HG02973 (cell line): ENCODE measurements at regions not wholly inside any gene's neighbourhood (a gene's known extent, or its start where the extent isn't known, plus 50 kb on each side); places are given as distances from the start of the nearest gene placed in this dataset.
"Not testable (repeated sequence)": the region's sequence is repeated elsewhere in the genome, so short reads cannot be mapped to it uniquely, and the experiment has no call there.

Source experiments
- ATAC-seq: cut with Tn5 transposase; IDR thresholded peaks from one replicate; pipeline ENCODE4 v1.9.1; 2021; ENCODE audit warnings: moderate library complexity; ENCODE audit not compliant: unreplicated experiment

DNA sequence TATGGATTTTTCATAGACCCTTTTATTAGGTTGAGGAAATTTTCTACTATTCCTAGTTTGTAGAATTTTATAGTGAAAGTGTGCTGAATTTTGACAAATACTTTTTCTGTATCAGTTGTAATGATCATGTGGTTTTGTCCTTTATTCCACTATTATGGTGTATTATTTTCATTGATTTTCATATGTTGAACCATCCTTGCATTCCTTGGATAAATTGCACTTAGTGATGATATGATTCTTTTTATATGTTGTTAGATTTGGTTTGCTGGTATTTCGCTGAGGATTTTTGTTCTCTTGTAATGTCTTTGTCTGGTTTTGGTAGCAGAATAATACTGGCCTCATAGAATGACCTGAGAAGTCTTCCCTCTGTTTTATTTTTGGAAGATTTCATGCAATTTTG, 140.6 kb upstream of the CDK6 start:
- no peak for ATAC-seq

DNA sequence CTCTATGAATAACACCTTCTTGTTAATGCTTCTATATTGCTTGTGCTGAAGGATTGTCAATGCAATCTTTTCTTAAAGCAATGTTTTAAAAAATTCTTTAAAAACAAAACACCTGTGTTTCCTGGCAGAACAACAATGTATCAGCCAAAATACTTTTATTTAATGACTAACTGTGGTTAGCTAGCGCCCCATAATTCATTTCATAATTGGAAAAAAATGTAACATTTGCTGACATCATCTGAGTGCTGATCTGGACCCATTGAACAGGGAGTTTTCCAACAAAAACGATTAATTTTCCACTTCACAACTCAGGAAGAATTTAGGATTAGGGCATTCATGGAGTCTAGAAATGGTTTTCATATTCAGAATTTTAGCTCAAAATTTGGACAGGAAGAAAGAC, 137.6 kb upstream of the CDK6 start:
- ATAC-seq: no peak

DNA sequence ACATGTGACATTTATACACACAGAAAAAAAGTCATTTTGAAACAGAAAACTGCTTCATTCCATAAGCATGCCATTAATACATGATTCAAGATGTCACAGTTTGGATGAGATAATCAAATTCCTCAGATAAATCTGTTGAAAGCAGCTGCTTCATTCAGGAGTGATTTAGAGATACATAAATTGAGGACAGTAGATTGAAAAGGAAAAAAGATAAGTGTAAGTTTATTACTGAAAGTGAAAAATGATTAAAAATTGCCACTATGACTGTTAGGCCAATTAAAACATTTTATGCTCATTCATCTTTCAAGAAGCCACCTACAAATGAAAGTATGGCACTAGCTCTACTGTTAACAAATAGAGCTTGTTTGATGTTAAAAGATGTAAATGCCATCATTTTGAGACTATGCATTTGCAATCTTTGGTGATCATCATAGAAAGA, 136.9 kb upstream of the CDK6 start:
- no peak for ATAC-seq

DNA sequence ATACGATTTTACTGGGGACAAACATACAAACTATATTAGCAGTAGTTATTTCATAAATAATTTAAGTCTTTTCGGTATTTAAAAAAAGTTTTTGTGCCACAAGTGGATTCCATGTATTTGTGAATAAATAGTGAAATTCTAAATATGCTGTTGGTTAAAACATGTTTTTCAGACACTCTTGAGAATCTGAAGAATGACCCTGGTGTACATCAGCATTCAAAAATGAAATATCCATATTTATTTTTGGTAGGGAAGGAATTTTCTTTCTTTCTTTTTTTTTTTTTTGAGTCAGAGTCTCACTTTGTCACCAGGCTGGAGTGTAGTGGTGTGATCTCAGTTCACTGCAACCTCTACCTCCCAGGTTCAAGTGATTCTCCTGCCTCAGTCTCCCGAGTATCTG, 136.1 kb upstream of the CDK6 start:
- no peak for ATAC-seq

DNA sequence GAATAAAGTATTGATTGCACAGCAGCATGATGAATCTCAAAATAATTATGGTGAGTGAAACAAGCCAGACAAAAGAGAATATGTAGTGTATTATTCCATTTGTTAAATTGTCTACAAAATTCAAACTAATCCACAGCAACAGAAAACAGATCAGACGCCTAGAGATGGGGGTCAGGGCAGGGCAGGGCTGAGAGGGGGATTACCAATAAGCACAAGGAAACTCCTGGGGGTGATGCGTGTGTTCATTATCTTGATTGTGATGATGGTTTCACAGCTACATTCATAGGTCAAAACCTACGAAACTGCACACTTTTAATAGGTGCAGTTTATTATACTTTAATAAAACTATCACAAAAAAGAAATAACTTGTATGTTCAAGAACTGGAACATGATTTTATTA, 132.7 kb upstream of the CDK6 start:
- no peak for ATAC-seq

DNA sequence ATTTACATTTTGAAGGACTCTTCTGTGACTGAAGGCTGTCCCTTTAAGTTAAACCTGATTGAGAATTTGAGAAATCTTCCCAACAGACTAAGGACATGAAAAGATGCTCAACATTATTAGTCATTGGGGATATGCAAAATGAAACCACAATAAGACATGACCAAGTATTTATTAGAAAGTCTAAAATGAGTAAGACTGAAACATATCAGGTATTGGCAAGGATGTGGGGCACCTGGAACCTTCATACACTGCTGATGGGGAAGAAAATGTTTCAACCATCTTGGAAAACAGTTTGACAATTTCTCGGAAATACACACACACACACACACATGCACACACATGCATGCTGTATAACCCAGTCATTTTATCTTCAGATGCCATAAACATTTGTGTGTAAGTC, 132.1 kb upstream of the CDK6 start:
- ATAC-seq: peak; percentile 51

DNA sequence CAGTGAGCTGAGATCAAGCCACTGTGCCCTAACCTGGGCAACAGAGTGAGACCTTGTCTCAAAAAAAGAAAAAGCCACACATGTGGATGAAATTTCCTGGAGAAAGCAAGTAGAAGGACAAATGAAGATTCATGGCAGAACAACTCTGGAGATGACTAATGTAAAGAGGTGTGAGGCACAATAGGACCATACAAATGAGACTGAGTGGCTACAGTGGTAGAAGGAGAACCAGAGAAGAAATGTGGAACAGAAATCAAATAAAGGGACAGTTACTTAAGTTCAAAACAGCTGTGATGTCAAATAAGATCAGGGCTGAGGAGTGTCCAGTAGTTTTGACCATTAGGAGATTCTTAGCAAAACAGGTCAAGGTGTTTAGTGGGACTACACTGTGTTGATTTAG, 130.9 kb upstream of the CDK6 start:
- ATAC-seq: no peak

DNA sequence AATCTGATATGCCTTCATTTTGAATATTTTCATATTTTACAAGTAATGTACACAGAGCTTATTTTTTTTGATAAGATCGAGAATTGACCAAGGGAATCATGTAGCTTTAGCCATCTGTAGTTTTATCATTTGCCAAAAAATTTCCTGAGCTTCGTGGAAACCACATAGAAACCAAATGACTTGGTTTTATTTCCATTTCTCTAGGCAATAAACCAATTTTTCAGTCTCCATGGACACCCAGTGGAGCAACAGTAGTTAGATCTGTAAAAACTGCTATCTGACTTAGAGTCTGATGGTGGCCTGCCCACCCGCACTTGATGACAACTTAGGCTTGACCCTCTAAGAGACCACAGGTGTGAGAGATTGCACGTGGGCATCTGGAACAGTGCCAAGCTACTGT, 127.8 kb upstream of the CDK6 start:
- no peak for ATAC-seq

DNA sequence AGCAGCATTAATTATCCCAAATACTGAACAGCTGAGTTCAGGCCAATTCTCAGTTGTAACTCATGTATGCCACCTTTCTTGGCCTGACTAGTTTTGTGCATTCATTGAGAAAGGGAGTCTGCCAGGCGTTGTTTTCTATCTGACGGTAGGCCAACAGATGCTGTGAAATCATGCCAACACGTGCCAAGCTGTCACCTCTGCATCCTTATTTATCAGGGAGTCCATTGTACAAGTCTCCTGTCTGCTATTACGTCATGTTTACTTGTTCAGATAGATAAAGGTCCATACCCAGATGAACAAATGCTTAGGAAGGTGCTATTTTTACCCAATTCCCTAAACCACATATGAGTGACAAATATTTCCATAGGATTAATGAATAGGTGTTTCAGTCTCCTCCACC, 127.2 kb upstream of the CDK6 start:
- ATAC-seq: no peak

DNA sequence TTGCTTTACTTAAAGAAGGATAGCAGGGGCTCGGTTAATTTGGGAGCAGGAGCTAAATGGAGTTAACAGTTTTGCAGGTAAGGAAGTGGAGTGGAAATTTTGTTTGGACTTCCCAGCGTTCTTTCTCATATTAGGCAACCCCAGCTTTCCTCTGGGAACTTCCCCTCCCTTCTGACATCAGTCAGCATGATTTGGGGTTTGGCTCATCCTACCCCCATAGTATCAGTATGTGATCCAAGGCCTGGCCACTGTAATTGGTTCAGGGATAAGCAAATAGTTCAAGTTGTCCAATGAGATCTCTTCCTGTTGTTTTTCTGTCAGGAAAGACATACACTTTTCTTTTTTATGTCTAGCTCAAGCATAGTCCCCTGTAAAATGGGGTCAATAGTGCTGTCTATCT, 125.6 kb upstream of the CDK6 start:
- ATAC-seq: no peak

DNA sequence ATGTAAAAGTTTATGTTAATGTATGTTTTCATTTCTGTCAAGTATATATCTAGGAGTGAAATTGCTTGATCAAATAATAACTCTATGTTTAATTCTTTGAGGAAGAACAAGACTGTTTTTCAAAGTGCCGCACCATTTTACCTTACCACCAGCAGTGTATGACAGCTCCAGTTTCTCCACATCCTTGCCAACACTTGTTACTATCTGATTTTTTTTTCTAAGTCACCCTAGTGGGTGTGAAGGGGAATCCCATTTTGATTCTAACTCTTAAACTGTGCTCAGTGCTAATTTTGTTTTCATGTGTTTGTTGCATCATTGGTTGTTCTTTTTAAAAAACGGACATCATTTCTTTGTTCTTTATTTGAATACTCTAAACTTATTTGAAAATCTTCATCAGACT, 120.2 kb upstream of the CDK6 start:
- no peak for ATAC-seq

DNA sequence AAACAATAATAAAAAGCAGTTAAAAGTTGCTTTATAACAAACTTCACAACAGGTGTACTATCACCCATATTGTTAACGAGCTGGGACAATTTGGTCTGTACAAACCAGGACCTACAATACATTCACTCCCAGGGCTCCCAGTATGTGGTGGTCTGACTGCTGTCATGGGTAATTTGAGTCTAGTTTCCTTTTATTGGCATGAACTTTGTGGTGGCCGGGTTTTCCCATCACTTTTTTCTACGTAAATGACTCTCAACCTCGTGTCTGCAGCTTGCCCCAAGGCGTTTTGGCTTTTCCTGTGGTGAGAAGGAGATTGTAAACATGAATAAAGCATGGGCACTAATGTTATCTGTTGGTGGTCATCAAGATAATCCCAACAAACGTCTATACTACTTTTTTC, 118.7 kb upstream of the CDK6 start:
- ATAC-seq: no peak

DNA sequence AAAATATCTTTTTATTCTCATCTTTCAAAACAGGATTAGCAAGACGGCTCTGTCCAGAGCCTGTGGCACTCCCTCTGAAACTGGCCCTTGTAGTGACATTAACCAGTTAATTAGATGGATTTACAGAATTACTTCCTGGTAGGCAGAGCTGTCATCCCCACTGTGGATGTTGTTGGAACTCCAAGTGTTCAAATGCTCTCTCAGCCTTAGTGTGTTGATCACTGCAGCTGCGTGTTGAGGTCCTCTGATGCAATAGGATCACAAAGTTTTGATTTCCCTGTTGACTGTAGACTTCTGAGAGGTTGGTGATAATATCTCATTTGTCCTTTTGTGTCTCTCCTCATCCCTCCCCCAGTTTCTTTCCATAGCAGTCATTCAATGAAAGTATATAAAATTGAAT, 117.3 kb upstream of the CDK6 start:
- ATAC-seq: no peak

DNA sequence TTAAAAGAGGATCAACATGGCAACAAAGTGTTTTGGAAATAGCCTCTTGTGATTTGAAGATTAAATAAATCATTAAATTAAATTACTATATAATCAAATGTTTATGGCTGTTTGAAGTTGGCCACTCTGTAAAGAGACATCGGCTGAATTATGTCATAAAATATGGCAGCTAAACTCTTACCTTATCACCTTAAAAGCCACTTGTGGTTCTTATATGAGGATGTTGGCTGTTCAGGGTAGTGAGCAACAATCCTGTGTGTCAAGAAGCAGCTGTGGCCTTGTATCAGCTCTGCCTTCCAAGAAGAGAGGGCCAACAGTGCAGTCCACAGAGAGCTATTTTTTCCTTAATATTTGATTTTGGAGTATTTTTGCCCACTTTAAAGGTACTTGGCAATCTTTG, 113.4 kb upstream of the CDK6 start:
- ATAC-seq: no peak

DNA sequence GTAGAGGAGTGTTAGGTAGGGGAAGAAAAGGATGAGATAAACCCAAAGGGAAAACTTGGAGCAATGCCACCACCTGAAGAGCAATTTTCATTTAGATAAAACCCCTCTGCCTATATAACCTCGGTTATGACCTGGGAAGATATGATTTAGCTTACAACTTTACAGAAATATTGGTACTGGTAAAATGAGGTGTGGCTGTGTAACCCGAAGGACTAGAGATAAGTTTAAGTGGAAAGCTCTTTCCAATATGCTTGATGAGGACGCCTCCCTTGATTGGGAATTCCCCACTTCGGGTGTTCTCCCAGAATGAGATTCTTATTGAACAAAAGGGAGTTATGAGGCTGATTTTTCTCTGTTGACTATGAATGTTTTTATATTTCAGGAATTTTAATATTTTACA, 109.5 kb upstream of the CDK6 start:
- ATAC-seq: no peak

DNA sequence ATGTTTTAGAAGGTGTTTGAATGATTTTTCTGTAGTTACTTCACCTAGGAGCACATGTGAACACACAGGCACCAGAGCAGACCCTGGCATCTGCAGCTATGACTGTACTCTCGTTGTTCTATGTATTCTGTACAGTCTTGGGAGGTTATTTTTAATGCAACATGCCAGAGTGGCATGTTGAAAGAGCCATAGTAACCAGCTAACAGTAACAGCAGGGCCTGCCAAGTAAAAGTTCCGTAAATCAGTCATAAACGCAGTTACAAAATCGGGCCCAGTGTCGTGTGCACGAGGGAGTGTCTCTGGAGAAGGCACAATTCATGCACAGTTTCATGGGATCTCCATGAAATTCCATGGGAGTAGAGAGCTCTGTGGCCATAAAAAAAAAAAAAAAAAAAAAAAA, 108.3 kb upstream of the CDK6 start:
- ATAC-seq: no peak

DNA sequence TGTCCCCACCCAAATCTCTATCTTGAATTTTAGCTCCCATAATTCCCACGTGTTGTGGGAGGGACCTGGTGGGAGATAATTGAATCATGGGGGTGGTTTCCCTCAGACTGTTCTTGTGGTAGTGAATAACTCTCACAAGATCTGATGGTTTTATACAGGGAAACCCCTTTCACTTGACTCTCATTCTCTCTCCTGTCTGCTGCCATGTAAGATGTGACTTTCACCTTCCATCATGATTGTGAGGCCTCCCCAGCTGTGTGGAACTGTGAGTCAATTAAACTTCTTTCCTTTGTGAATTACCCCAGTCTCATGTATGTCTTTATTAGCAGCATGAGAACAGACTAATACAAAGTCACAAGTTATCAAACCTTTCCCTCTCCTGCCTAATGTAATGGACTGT, 106.3 kb upstream of the CDK6 start:
- not testable (repeated sequence) for ATAC-seq

DNA sequence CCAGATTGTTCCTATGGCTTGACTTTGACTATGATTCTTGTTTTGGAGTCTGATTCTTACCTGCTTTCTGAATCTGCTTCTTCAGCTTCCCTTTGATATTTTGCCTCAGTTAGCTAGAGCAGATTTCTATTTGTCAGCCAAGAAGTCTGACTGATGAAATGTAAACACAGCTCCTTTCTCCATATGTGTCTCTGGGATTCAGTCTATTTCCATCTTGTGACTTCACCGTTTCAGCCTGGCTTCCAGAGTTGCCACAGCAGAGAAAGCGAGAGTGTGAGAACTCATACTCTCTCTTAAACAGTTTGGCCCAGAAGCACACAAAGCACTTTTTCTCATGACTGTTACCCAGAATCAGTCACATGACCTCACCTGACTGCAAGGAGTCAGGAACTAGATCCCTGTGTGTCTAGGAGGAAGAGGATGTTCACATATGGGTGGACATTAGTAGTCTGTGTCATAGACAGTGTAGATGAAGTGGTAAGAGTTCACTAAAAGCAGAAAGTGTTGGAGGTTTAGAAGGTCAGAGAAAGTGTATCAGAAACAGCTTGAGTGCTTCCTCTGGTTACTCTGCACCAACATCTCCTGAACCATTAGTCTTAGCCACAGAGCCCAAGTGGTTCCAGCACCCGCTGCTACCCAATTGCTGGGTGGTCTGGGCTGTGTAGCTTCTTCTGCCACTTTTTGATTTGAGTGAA, 103.4 kb upstream of the CDK6 start:
- ATAC-seq: no peak

DNA sequence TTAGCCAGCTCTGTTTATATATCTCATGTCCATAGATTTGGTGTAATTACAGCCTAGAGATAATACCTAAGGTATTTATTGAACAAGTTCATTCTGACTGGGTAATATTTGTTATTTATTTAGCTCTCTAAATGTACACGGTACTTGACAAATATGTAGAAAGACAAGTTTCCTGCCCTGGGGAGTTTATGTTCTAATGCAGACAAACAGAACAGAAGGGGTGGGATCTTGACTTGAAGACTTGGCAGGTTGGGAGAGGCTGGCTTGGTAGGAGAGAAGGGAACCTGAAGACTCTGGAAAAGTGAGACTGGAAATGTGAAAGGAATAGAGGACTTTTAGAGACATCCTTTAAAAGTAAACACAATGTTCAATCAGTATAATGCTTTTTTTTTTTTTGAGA, 97.7 kb upstream of the CDK6 start:
- no peak for ATAC-seq

DNA sequence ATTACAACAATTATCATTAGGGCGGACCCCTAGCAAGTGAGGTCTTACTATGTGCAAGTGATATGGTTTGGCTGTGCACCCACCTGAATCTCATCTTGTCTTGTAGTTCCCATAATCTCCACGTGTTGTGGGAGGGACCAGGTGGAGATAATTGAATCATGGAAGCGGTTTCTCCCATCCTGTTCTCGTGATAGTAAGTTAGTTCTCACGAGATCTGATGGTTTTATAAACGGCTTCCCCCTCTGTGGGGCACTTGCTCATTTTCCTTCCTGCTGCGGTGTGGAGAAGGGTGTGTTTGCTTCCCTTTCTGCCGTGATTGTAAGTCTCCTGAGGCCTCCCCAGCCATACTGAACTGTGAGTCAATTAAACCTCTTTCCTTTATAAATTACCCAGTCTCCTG, 96.1 kb upstream of the CDK6 start:
- ATAC-seq: no peak

DNA sequence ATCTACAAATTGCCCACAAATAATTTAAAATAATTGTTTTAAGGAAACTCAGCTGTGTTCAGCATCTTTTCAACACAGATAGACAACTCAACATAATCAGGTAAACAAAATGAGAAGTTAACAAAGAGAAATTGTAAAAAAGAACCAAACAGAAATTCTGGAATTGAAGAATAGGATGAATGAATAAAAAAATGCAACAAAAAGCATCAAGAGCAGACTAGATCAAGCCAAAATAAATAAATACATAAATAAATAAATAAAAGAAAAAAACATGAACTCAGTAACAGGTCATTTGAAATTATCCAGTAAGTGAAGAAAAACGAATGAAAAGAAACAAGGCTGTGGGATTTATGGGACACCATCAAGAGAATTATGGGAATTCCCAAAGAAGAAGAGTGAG, 94.0 kb upstream of the CDK6 start:
- ATAC-seq: no peak

DNA sequence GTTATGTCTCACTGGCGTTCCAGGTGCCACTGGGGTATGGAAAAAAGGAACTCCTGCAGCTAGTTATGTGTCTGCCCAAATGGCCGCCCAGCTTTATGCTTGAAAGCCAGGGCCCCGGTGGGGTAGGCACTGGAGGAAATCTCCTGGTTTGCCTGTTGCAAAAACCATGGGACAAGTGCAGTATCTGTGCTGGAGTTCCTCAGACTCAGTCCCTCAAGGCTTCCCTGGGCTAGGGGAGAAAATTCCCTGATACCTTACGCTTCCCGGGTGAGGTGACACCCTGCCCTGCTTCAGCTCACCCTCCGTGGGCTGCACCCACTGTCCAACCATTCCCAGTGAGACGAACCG, 90.3 kb upstream of the CDK6 start:
- no peak for ATAC-seq

DNA sequence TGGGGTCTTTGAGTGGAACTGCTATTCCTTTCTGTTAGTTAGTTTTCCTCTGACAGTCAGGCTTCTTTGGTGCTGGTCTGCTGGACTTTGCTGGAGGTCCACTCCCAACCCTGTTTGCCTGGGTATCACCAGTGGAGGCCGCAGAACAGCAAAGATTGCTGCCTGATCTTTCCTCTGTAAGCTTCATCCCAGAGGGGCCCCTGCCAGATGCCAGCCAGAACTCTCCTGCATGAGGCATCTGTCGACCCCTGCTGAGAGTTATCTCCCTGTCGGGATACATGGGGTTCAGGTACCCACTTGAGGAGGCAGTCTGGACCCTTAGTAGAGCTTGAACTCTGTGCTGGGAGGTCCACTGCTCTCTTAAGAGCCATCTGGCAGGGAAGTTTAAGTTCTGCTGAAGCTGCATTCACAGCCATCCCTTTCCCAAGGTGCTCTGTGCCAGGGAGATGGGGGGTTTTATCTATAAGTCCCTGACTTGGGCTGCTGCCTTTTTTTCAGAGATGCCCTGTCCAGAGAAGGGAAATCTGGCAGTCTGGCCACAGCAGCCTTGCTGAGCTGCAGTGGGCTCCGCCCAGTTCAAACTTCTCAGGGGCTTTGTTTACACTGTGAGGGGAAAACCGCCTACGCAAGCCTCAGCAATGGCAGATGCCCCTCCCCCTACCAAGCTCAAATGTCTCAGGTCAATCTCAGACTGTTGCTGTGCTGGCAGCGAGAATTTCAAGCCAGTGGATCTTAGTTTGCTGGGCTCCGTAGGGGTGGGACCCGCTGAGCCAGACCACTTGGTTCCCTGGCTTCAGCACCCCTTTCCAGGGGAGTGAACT, 89.7 kb upstream of the CDK6 start:
- no peak for ATAC-seq
